BJ (cell line): ENCODE measurements at regions not wholly inside any gene's neighbourhood (a gene's known extent, or its start where the extent isn't known, plus 50 kb on each side); places are given as distances from the start of the nearest gene placed in this dataset.

Source experiments
- CTCF ChIA-PET: fragments of 350-600 bp; formaldehyde crosslinking; extraction: SDS; loops from one replicate; lab custom pipeline; 2021; ENCODE audit warnings: antibody characterized with exemption, inconsistent platforms; lab: Yijun Ruan, JAX
- POLR2A ChIA-PET: fragments of 300-600 bp; sonication (Branson Sonifier 250); formaldehyde crosslinking; extraction: SDS; loops from one replicate; lab custom pipeline; 2021; ENCODE audit warnings: antibody characterized with exemption; lab: Charles Lee
- DNase-seq: peaks from one replicate; pipeline ENCODE4 v3.0.0-alpha.2; 2011; ENCODE audit warnings: low read depth
- H3K27me3 ChIP-seq: 2 replicates; pipeline ENCODE4 v1.6.0; 2011; ENCODE audit warnings: low read length; ENCODE audit not compliant: control insufficient read depth, insufficient read depth
- H3K36me3 ChIP-seq: 2 replicates; pipeline ENCODE4 v1.5.1; 2011; ENCODE audit warnings: low read length; ENCODE audit not compliant: control insufficient read depth, insufficient read depth
- H3K4me3 ChIP-seq: 2 replicates; pipeline ENCODE4 v1.5.1; 2011; ENCODE audit warnings: low read depth, mild to moderate bottlenecking, control low read depth, low read length
- CTCF ChIP-seq: IDR thresholded peaks from 2 replicates; pipeline ENCODE4 v1.5.1; 2011; ENCODE audit warnings: low read depth, mild to moderate bottlenecking, control low read depth, inconsistent platforms, low read length, moderate library complexity; ENCODE audit not compliant: insufficient read depth

- Histone ChIP-seq H3K4me3 (no peak overlapping the region), H3K36me3 (no peaks in the 10 kb centered on the region), H3K27me3 (no peaks in the 10 kb centered on the region)
- no peak for TF ChIP-seq CTCF
- no peak for DNase-seq
- ChIA-PET CTCF (no interaction called here), POLR2A (no interaction called here)
Measured at GRCh38 chr2:164143183-164143930, 407.5 kb upstream of the FIGN start.

- POLR2A ChIA-PET, result no interaction called here
- CTCF ChIA-PET, result no interaction called here
Measured at GRCh38 chr2:164142755-164143154, 406.9 kb upstream of the FIGN start.

GRCh38 chr2:164141271-164141670 is 405.5 kb upstream of the FIGN start:
- TF ChIP-seq CTCF, result no peak
- Histone ChIP-seq H3K4me3 (no peak overlapping the region), H3K36me3 (no peaks in the 10 kb centered on the region), H3K27me3 (no peaks in the 10 kb centered on the region)
- CTCF ChIA-PET, result no interaction called here
- POLR2A ChIA-PET, result no interaction called here
- DNase-seq, result no peak

More at GRCh38 chr2:164142755-164143154, 406.9 kb upstream of the FIGN start:
- no peaks in the 10 kb centered on the region for H3K36me3 ChIP-seq
- DNase-seq, result no peak
- no peak overlapping the region for H3K4me3 ChIP-seq
- no peaks in the 10 kb centered on the region for H3K27me3 ChIP-seq
- TF ChIP-seq CTCF, result no peak

- CTCF ChIA-PET, result no interaction called here
- POLR2A ChIA-PET, result no interaction called here
- no peaks in the 10 kb centered on the region for H3K36me3 ChIP-seq
- TF ChIP-seq CTCF, result no peak
- no peak overlapping the region for H3K4me3 ChIP-seq
- no peak for DNase-seq
- H3K27me3 ChIP-seq, result no peaks in the 10 kb centered on the region
Measured at GRCh38 chr2:164138750-164139149, 402.9 kb upstream of the FIGN start.

GRCh38 chr2:164134336-164134735 is 398.5 kb upstream of the FIGN start:
- DNase-seq, result no peak
- Histone ChIP-seq H3K27me3 (no peaks in the 10 kb centered on the region), H3K4me3 (no peak overlapping the region), H3K36me3 (no peaks in the 10 kb centered on the region)
- POLR2A ChIA-PET, result no interaction called here
- CTCF ChIA-PET, result interaction anchor here (1.2 kb wide), 1 partner anchor 295 kb away, joined by 3 read pairs; no protein-coding TSS in a partner anchor
- TF ChIP-seq CTCF, result no peak
